D721Med (cell line): ENCODE measurements at regions not wholly inside any gene's neighbourhood (a gene's known extent, or its start where the extent isn't known, plus 50 kb on each side); places are given as distances from the start of the nearest gene placed in this dataset.

Experiments
- DNase-seq: peaks from one replicate; pipeline ENCODE4 v3.0.0; 2011; ENCODE audit warnings: low spot score; ENCODE audit not compliant: insufficient read length
- FAIRE-seq: peaks from 2 replicates; lab custom pipeline; 2011; peaks lifted over from hg19 to GRCh38; lab: Jason Lieb, UNC
- TF ChIP-seq, protein P1 (sequence below): IDR thresholded peaks from 2 replicates; pipeline ENCODE4 v1.5.1; 2012; ENCODE audit warnings: mild to moderate bottlenecking, control low read depth; ENCODE audit not compliant: insufficient read depth; ENCODE audit errors: missing control alignments

DNA sequence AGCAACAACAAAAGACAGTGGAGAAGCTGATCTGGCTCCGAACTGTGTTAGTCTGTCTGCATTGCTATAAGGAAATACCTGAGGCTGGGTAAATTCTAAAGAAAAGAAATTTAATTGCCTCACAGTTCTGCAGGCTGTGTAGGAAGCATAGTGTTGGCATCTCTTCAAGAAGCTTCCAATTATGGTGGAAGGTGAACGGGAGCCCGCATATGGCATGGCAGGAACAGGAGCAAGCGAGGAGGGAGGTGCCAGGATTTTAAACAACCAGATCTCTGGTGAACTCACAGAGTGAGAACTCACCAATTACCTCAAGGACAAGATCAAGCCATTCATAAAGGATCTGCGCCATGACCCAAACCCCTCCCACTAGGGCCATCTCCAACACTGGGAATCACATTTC, 293.5 kb downstream of the SMOC2 start:
- no peak for DNase-seq
- TF ChIP-seq, protein P1, sequence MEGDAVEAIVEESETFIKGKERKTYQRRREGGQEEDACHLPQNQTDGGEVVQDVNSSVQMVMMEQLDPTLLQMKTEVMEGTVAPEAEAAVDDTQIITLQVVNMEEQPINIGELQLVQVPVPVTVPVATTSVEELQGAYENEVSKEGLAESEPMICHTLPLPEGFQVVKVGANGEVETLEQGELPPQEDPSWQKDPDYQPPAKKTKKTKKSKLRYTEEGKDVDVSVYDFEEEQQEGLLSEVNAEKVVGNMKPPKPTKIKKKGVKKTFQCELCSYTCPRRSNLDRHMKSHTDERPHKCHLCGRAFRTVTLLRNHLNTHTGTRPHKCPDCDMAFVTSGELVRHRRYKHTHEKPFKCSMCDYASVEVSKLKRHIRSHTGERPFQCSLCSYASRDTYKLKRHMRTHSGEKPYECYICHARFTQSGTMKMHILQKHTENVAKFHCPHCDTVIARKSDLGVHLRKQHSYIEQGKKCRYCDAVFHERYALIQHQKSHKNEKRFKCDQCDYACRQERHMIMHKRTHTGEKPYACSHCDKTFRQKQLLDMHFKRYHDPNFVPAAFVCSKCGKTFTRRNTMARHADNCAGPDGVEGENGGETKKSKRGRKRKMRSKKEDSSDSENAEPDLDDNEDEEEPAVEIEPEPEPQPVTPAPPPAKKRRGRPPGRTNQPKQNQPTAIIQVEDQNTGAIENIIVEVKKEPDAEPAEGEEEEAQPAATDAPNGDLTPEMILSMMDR = no peak

DNA sequence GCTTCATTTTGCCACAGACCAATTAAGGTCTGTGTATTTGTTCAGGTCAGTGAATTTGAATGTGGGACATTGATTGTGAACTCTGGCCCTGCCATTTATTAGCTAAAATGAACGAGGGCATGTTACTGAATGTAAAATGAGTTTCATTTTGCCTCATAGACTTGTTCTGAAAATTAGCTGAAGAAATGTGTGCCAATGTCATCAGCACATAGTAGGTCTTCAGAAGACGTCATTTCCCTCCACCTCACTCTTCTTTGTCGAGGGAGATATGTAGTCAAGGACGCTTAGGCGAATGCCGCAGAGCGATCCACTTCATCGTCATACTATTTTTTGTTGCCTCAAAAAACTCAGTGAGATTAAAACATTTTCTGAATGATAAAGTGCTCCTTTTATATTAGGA, 291.7 kb downstream of the SMOC2 start:
- FAIRE-seq = no peak
- DNase-seq = no peak
- TF ChIP-seq, protein P1 = no peak

More for the DNA sequence above, 293.5 kb downstream of the SMOC2 start:
- no peak for FAIRE-seq

DNA sequence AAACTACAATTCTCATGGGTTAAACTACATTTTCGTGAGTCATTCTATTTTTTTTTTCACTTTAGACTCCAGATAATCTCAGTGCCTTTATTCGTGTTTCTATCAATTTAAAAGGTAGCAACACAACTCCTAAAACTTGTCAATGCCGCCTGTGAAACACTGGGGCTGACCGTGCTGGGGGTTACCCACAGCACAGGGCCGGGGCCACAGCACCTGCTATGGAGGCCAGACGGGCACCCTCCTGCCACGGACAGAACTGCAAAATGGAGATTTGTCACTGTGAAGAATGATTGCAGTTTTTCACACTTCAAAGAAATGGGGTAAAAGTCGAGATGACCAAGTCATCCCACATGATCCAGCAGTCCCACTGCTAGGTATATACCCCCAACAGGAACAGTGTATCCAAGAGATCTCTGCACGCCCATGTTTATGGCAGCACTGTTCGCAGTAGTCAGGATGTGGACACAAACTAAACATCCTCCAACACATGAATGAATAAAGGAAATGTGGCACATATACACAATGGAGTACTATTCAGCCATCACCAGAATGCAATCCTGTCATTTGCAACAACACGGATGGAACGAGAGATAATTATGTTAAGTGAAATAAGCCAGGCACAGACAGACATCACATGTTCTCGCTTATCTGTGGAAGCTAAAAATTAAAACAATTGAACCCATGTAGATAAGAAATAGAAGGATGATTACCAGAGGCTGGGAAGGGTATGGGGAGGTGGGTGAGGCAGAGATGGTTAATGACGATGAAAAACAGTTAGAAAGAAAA, 290.1 kb downstream of the SMOC2 start:
- FAIRE-seq = no peak

DNA sequence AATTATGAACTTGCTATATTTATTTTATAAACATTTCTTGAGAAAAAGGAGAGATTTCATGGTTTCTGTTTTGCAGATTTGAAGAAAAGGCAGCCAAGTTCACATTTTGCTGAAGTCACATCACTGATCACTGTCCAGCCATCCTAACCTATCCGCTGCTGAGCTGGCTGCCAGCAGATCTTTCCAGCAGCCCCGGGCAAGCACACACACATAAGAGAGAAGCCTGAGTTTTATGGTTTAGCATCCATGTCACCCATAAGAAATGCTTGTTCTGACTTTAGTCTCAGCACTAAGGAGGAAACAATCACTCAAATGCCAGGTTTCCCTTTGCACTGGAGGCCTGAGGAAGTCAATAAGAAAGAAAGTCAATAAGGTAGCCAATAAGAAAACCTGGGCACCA, 287.1 kb downstream of the SMOC2 start:
- no peak for FAIRE-seq
- no peak for DNase-seq
- TF ChIP-seq, protein P1 = no peak

More for the DNA sequence above, 290.1 kb downstream of the SMOC2 start:
- TF ChIP-seq, protein P1 = no peak
- no peak for DNase-seq

DNA sequence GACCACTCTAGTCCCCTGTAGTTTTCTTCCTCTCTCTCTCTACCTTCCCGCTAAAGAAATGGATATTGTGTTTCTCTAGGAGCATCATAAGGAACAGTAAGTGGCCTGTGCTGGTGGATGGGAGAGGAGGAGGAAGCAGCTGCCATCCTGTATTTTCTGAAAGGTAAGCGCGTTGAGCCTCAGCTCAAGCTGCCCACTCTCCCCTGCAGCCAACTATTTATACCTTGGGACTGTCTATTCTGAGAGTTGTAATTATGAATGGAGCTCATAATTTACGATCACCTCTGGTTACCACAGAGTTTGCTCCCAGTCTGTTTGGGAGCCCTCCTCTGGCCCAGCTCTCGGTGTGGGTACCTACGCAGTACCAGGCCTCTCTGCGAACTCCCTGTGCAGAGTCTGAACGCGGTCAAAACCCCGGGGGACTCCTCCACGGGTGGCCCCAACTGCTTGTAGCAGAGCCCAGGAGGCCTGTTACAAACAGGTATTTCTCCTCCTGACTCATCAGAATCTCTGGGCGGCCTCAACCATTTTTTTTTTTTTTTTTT, 285.4 kb downstream of the SMOC2 start:
- no peak for DNase-seq
- no peak for FAIRE-seq
- TF ChIP-seq, protein P1 = no peak

DNA sequence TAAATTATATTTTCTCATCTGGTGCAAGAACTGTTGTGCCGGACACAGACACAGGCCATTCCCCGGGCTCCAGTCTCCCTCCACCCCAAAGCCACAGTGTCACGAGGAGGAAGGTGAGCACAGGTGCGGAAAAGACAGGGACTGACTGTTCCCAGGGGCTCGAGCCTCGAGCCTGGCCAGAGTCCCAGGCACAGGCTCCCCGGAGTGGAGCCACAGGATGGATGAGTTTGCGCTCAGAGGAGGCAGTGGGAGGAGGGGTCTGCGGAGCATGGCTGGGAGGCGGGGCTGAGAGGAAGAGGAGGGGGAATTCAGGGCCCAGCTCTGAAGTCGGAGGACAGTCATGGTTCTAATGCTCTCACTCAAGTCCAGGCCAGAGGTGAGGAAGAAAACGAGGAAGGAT, 284.8 kb downstream of the SMOC2 start:
- DNase-seq = no peak

More for the DNA sequence above, 284.8 kb downstream of the SMOC2 start:
- no peak for FAIRE-seq
- TF ChIP-seq, protein P1 = no peak
